Pancreas (tissue), 10 donors: ENCODE measurements at regions not wholly inside any gene's neighbourhood (a gene's known extent, or its start where the extent isn't known, plus 50 kb on each side); places are given as distances from the start of the nearest gene placed in this dataset.
"Not testable (repeated sequence)": the region's sequence is repeated elsewhere in the genome, so short reads cannot be mapped to it uniquely, and the experiment has no call there.

Experiments used
- ATAC-seq, 4 donors: fragments of 200-7000 bp; cut with Tn5 transposase; one replicate each; pipeline versions ENCODE4 v1.8.0 to v1.9.1; 2020; ENCODE audit warnings: mild to moderate bottlenecking in 4 of 4, moderate library complexity in 4 of 4
- DNase-seq, 6 donors: peaks; one replicate each; pipeline ENCODE4 v3.0.0-alpha.2; 2020
- FAIRE-seq: peaks from 2 replicates; lab custom pipeline; 2012; peaks lifted over from hg19 to GRCh38; lab: Jason Lieb, UNC
- H3K27ac ChIP-seq, 4 donors: fragments of 200-600 bp; sonication (generic); 1 replicate in 3 of 4; 2 replicates in 1 of 4; pipeline versions ENCODE4 v1.5.0 to v1.8.0; 2020
- H3K27me3 ChIP-seq, 4 donors: fragments of 200-600 bp; one replicate each; pipeline ENCODE4 v1.8.0; 2021
- H3K36me3 ChIP-seq, 3 donors: fragments of 200-600 bp; sonication (generic) in 1 of 3; one replicate each; pipeline versions ENCODE4 v1.5.0 to v1.8.0; 2020 to 2021
- H3K4me1 ChIP-seq, 3 donors: fragments of 200-600 bp; one replicate each; pipeline ENCODE4 v1.8.0; 2021
- H3K4me3 ChIP-seq, 4 donors: fragments of 200-600 bp; sonication (generic) in 2 of 4; one replicate each; pipeline versions ENCODE4 v1.5.0 to v1.8.0; 2020 to 2021
- H3K9me3 ChIP-seq, 4 donors: fragments of 200-600 bp; one replicate each; pipeline ENCODE4 v1.8.0; 2021
- CTCF ChIP-seq, 4 donors: fragments of 200-600 bp; sonication (generic) in 3 of 4; IDR thresholded peaks; one replicate each; pipeline versions ENCODE4 v1.5.0 to v1.8.0; 2021; ENCODE audit warnings: antibody characterized with exemption in 4 of 4
- WGBS, 2 donors: extraction: QIAGEN DNeasy Blood & Tissue Kit; methylation state at CpG; one replicate each; pipeline ENCODE4 v1.1.7; 2013; 5-methylcytosine and 5-hydroxymethylcytosine counted together
- intact Hi-C, 3 donors: fragments of 100-400 bp; cut with DNase I; formaldehyde crosslinking; loops; one replicate each; pipeline versions ENCODE4 v1.11.1 to v1.14.2; 2022
- donor health status: healthy with polysubstance abuse.
- donor health status: DM: no; HTN: no; CAD: no; lungs with moderate emphysema.
- donor health status: DM: no; HTN: no; CAD: no.
- donor health status: control.
- donor health status: control.
- donor health status: Bipolar disorder and iron deficiency.
- donor health status: DM: yes; HTN: yes; CAD: no.
- donor health status: DM: no; HTN: no; CAD: no.
- donor health status: DM: no; HTN: no; CAD: no.
- donor health status: DM: yes; HTN: yes; CAD: no.

- 72 to 82% methylated on average over 11 of the region's 11 CpGs for WGBS, 2 donors
- no peaks in the 10 kb centered on the region for H3K4me1 ChIP-seq
- no peak overlapping the region for H3K4me3 ChIP-seq
- no peaks in the 10 kb centered on the region for H3K36me3 ChIP-seq
- TF ChIP-seq CTCF (IDR thresholded peaks at IDR 0.05): no peak
- ATAC-seq (no peak), FAIRE-seq (no peak), DNase-seq (no peak)
- intact Hi-C loops: no loop called here
- no peak overlapping the region for H3K27ac ChIP-seq
- no peaks in the 10 kb centered on the region for H3K9me3 ChIP-seq
- no peaks in the 10 kb centered on the region for H3K27me3 ChIP-seq
These were observed 373.5 kb downstream of the TCERG1L start for GRCh38 chr10:130938051-130938450.

DNA sequence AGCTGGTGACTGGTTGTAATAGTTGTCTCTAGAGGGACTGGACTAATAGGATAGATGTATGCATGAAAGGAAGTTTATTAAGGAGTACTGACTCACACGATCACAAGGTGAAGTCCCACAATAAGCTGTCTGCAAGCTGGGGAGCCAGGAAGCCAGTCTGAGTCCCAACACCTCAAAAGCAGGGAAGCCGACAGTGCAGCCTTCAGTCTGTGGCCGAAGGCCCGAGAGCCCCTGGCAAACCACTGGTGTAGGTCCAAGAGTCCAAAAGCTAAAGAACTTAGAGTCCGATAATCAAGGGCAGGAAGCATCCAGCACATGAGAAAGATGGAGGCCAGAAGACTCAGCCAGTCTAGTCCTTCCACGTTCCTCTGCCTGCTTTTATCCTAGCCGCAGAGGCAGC lies 372.6 kb downstream of the TCERG1L start:
- H3K4me3 ChIP-seq, intact Hi-C loops, H3K27me3 ChIP-seq, H3K27ac ChIP-seq, DNase-seq, H3K4me1 ChIP-seq, H3K9me3 ChIP-seq, FAIRE-seq, ATAC-seq, H3K36me3 ChIP-seq: not testable (repeated sequence)
- WGBS, 2 donors: 79 to 82% methylated on average over 7 of the region's 7 CpGs

GRCh38 chr10:130941886-130942285 lies 369.6 kb downstream of the TCERG1L start:
- H3K4me1 ChIP-seq: no peaks in the 10 kb centered on the region
- WGBS, 2 donors: 72 to 80% methylated on average over 10 of the region's 10 CpGs
- intact Hi-C loops: no loop called here
- H3K36me3 ChIP-seq: no peaks in the 10 kb centered on the region
- H3K4me3 ChIP-seq: no peak overlapping the region
- no peaks in the 10 kb centered on the region for H3K27me3 ChIP-seq
- TF ChIP-seq CTCF (IDR thresholded peaks at IDR 0.05): no peak
- DNase-seq (no peak), FAIRE-seq (no peak), ATAC-seq (no peak)
- H3K27ac ChIP-seq: no peak overlapping the region
- no peaks in the 10 kb centered on the region for H3K9me3 ChIP-seq

- FAIRE-seq: no peak
- ATAC-seq: no peak
- Histone ChIP-seq H3K36me3 (no peaks in the 10 kb centered on the region), H3K4me1 (no peaks in the 10 kb centered on the region), H3K4me3 (no peak overlapping the region), H3K27me3 (peaks cover 0 to 10% (median 0%) of the 10 kb centered on the region in 4 donors), H3K9me3 (no peaks in the 10 kb centered on the region), H3K27ac (no peak overlapping the region)
- intact Hi-C loops: no loop called here
- 78 to 88% methylated on average over 5 of the region's 5 CpGs for WGBS, 2 donors
- DNase-seq: no peak
- TF ChIP-seq CTCF (IDR thresholded peaks at IDR 0.05): no peak
These were observed 359.4 kb downstream of the TCERG1L start for GRCh38 chr10:130952086-130952485.

- intact Hi-C loops: no loop called here
- no peaks in the 10 kb centered on the region for H3K4me1 ChIP-seq
- 67 to 74% methylated on average over 8 of the region's 8 CpGs for WGBS, 2 donors
- TF ChIP-seq CTCF (IDR thresholded peaks at IDR 0.05): no peak
- no peak overlapping the region for H3K27ac ChIP-seq
- no peaks in the 10 kb centered on the region for H3K36me3 ChIP-seq
- ATAC-seq: no peak
- no peaks in the 10 kb centered on the region for H3K9me3 ChIP-seq
- no peak overlapping the region for H3K4me3 ChIP-seq
- H3K27me3 ChIP-seq: peaks cover 0 to 10% (median 0%) of the 10 kb centered on the region in 4 donors
- no peak for DNase-seq
- FAIRE-seq: no peak
These were observed 357.1 kb downstream of the TCERG1L start for GRCh38 chr10:130954326-130954905.
